ENCODE measurements at regions not wholly inside any gene's neighbourhood (a gene's known extent, or its start where the extent isn't known, plus 50 kb on each side); places are given as distances from the start of the nearest gene placed in this dataset.

GRCh38 chr1:185439727-185440415, 122.8 kb upstream of the IVNS1ABP start:
- POLR2A ChIA-PET, result interaction anchor here (0.6 kb wide), 1 partner anchor 56 kb away, joined by 3 read pairs; no protein-coding TSS in a partner anchor

DNA sequence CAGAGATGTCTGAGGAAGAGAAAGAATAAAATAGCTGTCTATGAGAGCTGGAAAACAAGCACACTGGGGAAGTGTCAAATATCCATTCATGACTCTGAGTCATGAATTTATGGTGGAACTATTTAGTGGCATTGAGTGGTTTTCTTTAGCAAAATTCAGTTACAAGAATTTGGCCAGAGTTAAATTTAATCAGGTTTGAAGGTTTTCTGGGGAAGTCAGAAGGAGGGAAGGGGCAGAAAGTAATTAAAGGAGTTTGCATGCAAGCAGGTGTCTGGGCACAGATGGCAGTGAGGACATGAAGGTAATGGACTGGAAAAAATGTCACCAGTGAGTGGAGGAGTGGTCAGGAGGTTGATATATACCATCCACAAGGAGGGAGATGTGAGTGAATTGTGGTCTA, 121.9 kb upstream of the IVNS1ABP start:
- Mint-ChIP-seq H3K4me1 (peaks cover 0 to 36% (median 3%) of the 10 kb centered on the region in 7 donors), H3K4me3 (no peak overlapping the region), H3K27ac (no peak overlapping the region), H3K36me3 (peaks cover 0 to 14% (median 0%) of the 10 kb centered on the region in 5 donors), H3K27me3 (no peaks in the 10 kb centered on the region), H3K9me3 (peaks cover 0 to 4% (median 0%) of the 10 kb centered on the region in 11 donors)
- no peak overlapping the region for H3K27ac ChIP-seq (ENCODE audit: low read depth, low read length)
- intact Hi-C loops (cut with micrococcal nuclease), result loop anchor here in 1 of 2 donors (1.0 to 5.0 kb wide), 4 partner anchors 18 to 282 kb away; partner anchors contain the start of genes IVNS1ABP, SWT1 and TRMT1L
- no peaks in the 10 kb centered on the region for H3K9me3 ChIP-seq (ENCODE audit: control insufficient read depth in 2 of 3, low read length in 3 of 3)
- no peaks in the 10 kb centered on the region for H3K27me3 ChIP-seq (ENCODE audit: control insufficient read depth in 2 of 2, insufficient read depth in 2 of 2, low read length in 2 of 2)
- ATAC-seq (no peak), DNase-seq (no peak)
- H3K4me3 ChIP-seq (ENCODE audit: low read length), result no peak overlapping the region
- H3K4me1 ChIP-seq (ENCODE audit: control insufficient read depth in 2 of 2, insufficient read depth in 2 of 2, low read length in 2 of 2), result peaks cover 0 to 20% of the 10 kb centered on the region in 2 donors
- POLR2A ChIA-PET, result no interaction called here
- no peaks in the 10 kb centered on the region for H3K36me3 ChIP-seq (ENCODE audit: control insufficient read depth in 2 of 3, insufficient read depth in 3 of 3, low read length in 3 of 3)
- CTCF ChIA-PET, result interaction anchor here (0.6 kb wide), 1 partner anchor 250 kb away, joined by 3 read pairs; no protein-coding TSS in a partner anchor

More at GRCh38 chr1:185439727-185440415, 122.8 kb upstream of the IVNS1ABP start:
- Mint-ChIP-seq H3K9me3 (peaks cover 0 to 4% (median 0%) of the 10 kb centered on the region in 11 donors), H3K36me3 (peaks cover 0 to 14% (median 0%) of the 10 kb centered on the region in 5 donors), H3K27ac (no peak overlapping the region), H3K4me3 (no peak overlapping the region), H3K4me1 (peaks cover 0 to 36% (median 3%) of the 10 kb centered on the region in 7 donors), H3K27me3 (no peaks in the 10 kb centered on the region)
- Histone ChIP-seq H3K27me3 (ENCODE audit: control insufficient read depth in 2 of 2, insufficient read depth in 2 of 2, low read length in 2 of 2) (no peaks in the 10 kb centered on the region), H3K36me3 (ENCODE audit: control insufficient read depth in 2 of 3, insufficient read depth in 3 of 3, low read length in 3 of 3) (no peaks in the 10 kb centered on the region), H3K4me1 (ENCODE audit: control insufficient read depth in 2 of 2, insufficient read depth in 2 of 2, low read length in 2 of 2) (peaks cover 0 to 20% of the 10 kb centered on the region in 2 donors), H3K9me3 (ENCODE audit: control insufficient read depth in 2 of 3, low read length in 3 of 3) (no peaks in the 10 kb centered on the region), H3K27ac (ENCODE audit: low read depth, low read length) (no peak overlapping the region), H3K4me3 (ENCODE audit: low read length) (no peak overlapping the region)
- CTCF ChIA-PET, result interaction anchor here (0.6 kb wide), 1 partner anchor 251 kb away, joined by 3 read pairs; no protein-coding TSS in a partner anchor
- intact Hi-C loops (cut with micrococcal nuclease), result loop anchor here in 1 of 2 donors (1.0 to 5.0 kb wide), 6 partner anchors 19 to 283 kb away; partner anchors contain the start of genes IVNS1ABP, SWT1 and TRMT1L
- peak; percentile 80 for ATAC-seq
- peak in 1 of 9 donors; percentile 34 for DNase-seq

GRCh38 chr1:185435696-185436379, 118.8 kb upstream of the IVNS1ABP start:
- H3K4me1 ChIP-seq (ENCODE audit: control insufficient read depth in 2 of 2, insufficient read depth in 2 of 2, low read length in 2 of 2), result peaks cover 0 to 20% of the 10 kb centered on the region in 2 donors
- Mint-ChIP-seq H3K4me1 (peaks cover 0 to 25% (median under 1%) of the 10 kb centered on the region in 7 donors), H3K36me3 (peaks cover 0 to 24% (median 0%) of the 10 kb centered on the region in 5 donors), H3K27ac (no peak overlapping the region), H3K27me3 (no peaks in the 10 kb centered on the region), H3K4me3 (no peak overlapping the region), H3K9me3 (peaks cover 0 to 13% (median 0%) of the 10 kb centered on the region in 11 donors)
- DNase-seq, result no peak
- POLR2A ChIA-PET, result no interaction called here
- no peak overlapping the region for H3K27ac ChIP-seq (ENCODE audit: low read depth, low read length)
- H3K36me3 ChIP-seq (ENCODE audit: control insufficient read depth in 2 of 3, insufficient read depth in 3 of 3, low read length in 3 of 3), result no peaks in the 10 kb centered on the region
- CTCF ChIA-PET, result no interaction called here
- no peak for ATAC-seq
- intact Hi-C loops (cut with micrococcal nuclease), result loop anchor here in 1 of 2 donors (5.0 kb wide), 1 partner anchor 279 kb away; the partner anchor contains the start of genes SWT1 and TRMT1L
- H3K9me3 ChIP-seq (ENCODE audit: control insufficient read depth in 2 of 3, low read length in 3 of 3), result no peaks in the 10 kb centered on the region
- H3K4me3 ChIP-seq (ENCODE audit: low read length), result no peak overlapping the region
- H3K27me3 ChIP-seq (ENCODE audit: control insufficient read depth in 2 of 2, insufficient read depth in 2 of 2, low read length in 2 of 2), result no peaks in the 10 kb centered on the region

GRCh38 chr1:185434721-185435120, 117.7 kb upstream of the IVNS1ABP start:
- CTCF ChIA-PET, result no interaction called here
- Histone ChIP-seq H3K9me3 (ENCODE audit: control insufficient read depth in 2 of 3, low read length in 3 of 3) (no peaks in the 10 kb centered on the region), H3K4me3 (ENCODE audit: low read length) (no peak overlapping the region), H3K4me1 (ENCODE audit: control insufficient read depth in 2 of 2, insufficient read depth in 2 of 2, low read length in 2 of 2) (peaks cover 0 to 14% of the 10 kb centered on the region in 2 donors), H3K36me3 (ENCODE audit: control insufficient read depth in 2 of 3, insufficient read depth in 3 of 3, low read length in 3 of 3) (no peaks in the 10 kb centered on the region), H3K27ac (ENCODE audit: low read depth, low read length) (no peak overlapping the region), H3K27me3 (ENCODE audit: control insufficient read depth in 2 of 2, insufficient read depth in 2 of 2, low read length in 2 of 2) (no peaks in the 10 kb centered on the region)
- intact Hi-C loops (cut with micrococcal nuclease), result loop anchor here in 1 of 2 donors (5.0 kb wide), 1 partner anchor 277 kb away; the partner anchor contains the start of genes SWT1 and TRMT1L
- Mint-ChIP-seq H3K4me1 (peaks cover 0 to 25% (median 0%) of the 10 kb centered on the region in 7 donors), H3K27ac (no peak overlapping the region), H3K27me3 (no peaks in the 10 kb centered on the region), H3K36me3 (peaks cover 0 to 26% (median 0%) of the 10 kb centered on the region in 5 donors), H3K9me3 (peaks cover 0 to 16% (median 0%) of the 10 kb centered on the region in 11 donors), H3K4me3 (no peak overlapping the region)
- DNase-seq (no peak), ATAC-seq (no peak)
- POLR2A ChIA-PET, result interaction anchor here (0.6 kb wide), 1 partner anchor 397 kb away, joined by 3 read pairs; no protein-coding TSS in a partner anchor

DNA sequence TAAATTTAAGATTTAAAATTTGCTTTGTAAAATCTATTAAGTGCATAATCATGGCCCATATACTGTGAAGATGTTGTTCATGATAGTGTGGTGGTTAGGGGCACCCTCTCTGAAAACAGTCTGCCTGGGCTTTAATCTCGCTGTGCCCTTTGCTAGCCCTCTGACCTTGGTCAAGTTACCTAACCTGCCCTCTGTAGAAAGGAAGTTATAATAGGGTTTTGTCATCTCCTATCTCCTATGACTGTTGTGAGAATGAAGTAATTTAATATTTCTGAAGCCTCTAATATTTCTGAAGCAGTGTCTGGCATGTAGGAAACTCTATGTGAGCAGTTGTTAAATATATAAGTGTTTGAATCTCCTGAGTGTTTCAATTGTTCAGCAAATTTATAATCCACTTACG, 116.6 kb upstream of the IVNS1ABP start:
- H3K27ac Mint-ChIP-seq, result peak overlapping the region in 1 of 9 donors; percentile 13
- POLR2A ChIA-PET, result no interaction called here

GRCh38 chr1:185432948-185433347, 115.9 kb upstream of the IVNS1ABP start:
- Histone ChIP-seq H3K36me3 (ENCODE audit: control insufficient read depth in 2 of 3, insufficient read depth in 3 of 3, low read length in 3 of 3) (no peaks in the 10 kb centered on the region), H3K4me1 (ENCODE audit: control insufficient read depth in 2 of 2, insufficient read depth in 2 of 2, low read length in 2 of 2) (no peaks in the 10 kb centered on the region), H3K4me3 (ENCODE audit: low read length) (no peak overlapping the region), H3K27me3 (ENCODE audit: control insufficient read depth in 2 of 2, insufficient read depth in 2 of 2, low read length in 2 of 2) (no peaks in the 10 kb centered on the region), H3K27ac (ENCODE audit: low read depth, low read length) (no peak overlapping the region), H3K9me3 (ENCODE audit: control insufficient read depth in 2 of 3, low read length in 3 of 3) (no peaks in the 10 kb centered on the region)
- POLR2A ChIA-PET, result no interaction called here
- H3K4me3 Mint-ChIP-seq, result peak overlapping the region in 1 of 10 donors; percentile 47
- ATAC-seq (no peak), DNase-seq (no peak)
- H3K36me3 Mint-ChIP-seq, result peaks cover 0 to 36% (median 0%) of the 10 kb centered on the region in 5 donors
- H3K9me3 Mint-ChIP-seq, result peaks cover 0 to 24% (median 0%) of the 10 kb centered on the region in 11 donors
- no peaks in the 10 kb centered on the region for H3K27me3 Mint-ChIP-seq
- H3K4me1 Mint-ChIP-seq, result peaks cover 0 to 29% (median 0%) of the 10 kb centered on the region in 7 donors
- H3K27ac Mint-ChIP-seq, result peak overlapping the region in 1 of 9 donors; percentile 82
- CTCF ChIA-PET, result no interaction called here
- intact Hi-C loops (cut with micrococcal nuclease), result no loop called here

More for the DNA sequence above, 116.6 kb upstream of the IVNS1ABP start:
- no peak for ATAC-seq
- H3K9me3 ChIP-seq (ENCODE audit: control insufficient read depth in 2 of 3, low read length in 3 of 3), result no peaks in the 10 kb centered on the region
- CTCF ChIA-PET, result interaction anchor here (0.6 kb wide), 1 partner anchor 218 kb away, joined by 6 read pairs; no protein-coding TSS in a partner anchor
- DNase-seq, result no peak
- Mint-ChIP-seq H3K36me3 (peaks cover 0 to 36% (median 0%) of the 10 kb centered on the region in 5 donors), H3K9me3 (peaks cover 0 to 24% (median 0%) of the 10 kb centered on the region in 11 donors), H3K27me3 (no peaks in the 10 kb centered on the region), H3K4me1 (peaks cover 0 to 29% (median 0%) of the 10 kb centered on the region in 7 donors), H3K4me3 (no peak overlapping the region)
- no peak overlapping the region for H3K27ac ChIP-seq (ENCODE audit: low read depth, low read length)
- H3K27me3 ChIP-seq (ENCODE audit: control insufficient read depth in 2 of 2, insufficient read depth in 2 of 2, low read length in 2 of 2), result no peaks in the 10 kb centered on the region
- peaks cover 0 to 3% of the 10 kb centered on the region in 2 donors for H3K4me1 ChIP-seq (ENCODE audit: control insufficient read depth in 2 of 2, insufficient read depth in 2 of 2, low read length in 2 of 2)
- intact Hi-C loops (cut with micrococcal nuclease), result no loop called here
- H3K4me3 ChIP-seq (ENCODE audit: low read length), result no peak overlapping the region
- H3K36me3 ChIP-seq (ENCODE audit: control insufficient read depth in 2 of 3, insufficient read depth in 3 of 3, low read length in 3 of 3), result no peaks in the 10 kb centered on the region

All from naive thymus-derived CD4-positive, alpha-beta T cell (primary cell).